SK-N-SH (cell line): ENCODE measurements at regions not wholly inside any gene's neighbourhood (a gene's known extent, or its start where the extent isn't known, plus 50 kb on each side); places are given as distances from the start of the nearest gene placed in this dataset.

ENCODE experiments used
- JUND ChIP-seq: IDR thresholded peaks from 2 replicates; pipeline ENCODE4 v1.4.0; 2012
- RAD21 ChIP-seq: IDR thresholded peaks from 2 replicates; pipeline ENCODE4 v1.6.1; 2012; ENCODE audit warnings: mild to moderate bottlenecking, low read length
- SIN3A ChIP-seq: IDR thresholded peaks from 2 replicates; pipeline ENCODE4 v1.6.1; 2012; ENCODE audit warnings: low read depth, mild to moderate bottlenecking, low read length, moderate library complexity, borderline replicate concordance
- TEAD4 ChIP-seq: IDR thresholded peaks from 2 replicates; pipeline ENCODE4 v1.4.0; 2012; ENCODE audit warnings: mild to moderate bottlenecking, borderline replicate concordance; ENCODE audit not compliant: insufficient read depth
- TF ChIP-seq, protein P1 (sequence below): fragments of 200-600 bp; sonication (generic); IDR thresholded peaks from 2 replicates; pipeline ENCODE4 v1.6.1; 2017; ENCODE audit warnings: antibody characterized with exemption, mild to moderate bottlenecking, moderate library complexity
- TF ChIP-seq, protein P2 (sequence below): IDR thresholded peaks from 2 replicates; pipeline ENCODE4 v1.4.0; 2012; ENCODE audit warnings: low read depth
- TF ChIP-seq, protein P3 (sequence below): fragments of 150-350 bp; IDR thresholded peaks from 2 replicates; pipeline ENCODE4 v1.6.1; 2017; ENCODE audit warnings: antibody characterized with exemption, low read length, low read depth, borderline replicate concordance
- TF ChIP-seq, protein P4 (sequence below): IDR thresholded peaks from 2 replicates; pipeline ENCODE4 v1.6.1; 2012; ENCODE audit warnings: mild to moderate bottlenecking, low read depth, low read length, moderate library complexity

- TF ChIP-seq, protein P1, sequence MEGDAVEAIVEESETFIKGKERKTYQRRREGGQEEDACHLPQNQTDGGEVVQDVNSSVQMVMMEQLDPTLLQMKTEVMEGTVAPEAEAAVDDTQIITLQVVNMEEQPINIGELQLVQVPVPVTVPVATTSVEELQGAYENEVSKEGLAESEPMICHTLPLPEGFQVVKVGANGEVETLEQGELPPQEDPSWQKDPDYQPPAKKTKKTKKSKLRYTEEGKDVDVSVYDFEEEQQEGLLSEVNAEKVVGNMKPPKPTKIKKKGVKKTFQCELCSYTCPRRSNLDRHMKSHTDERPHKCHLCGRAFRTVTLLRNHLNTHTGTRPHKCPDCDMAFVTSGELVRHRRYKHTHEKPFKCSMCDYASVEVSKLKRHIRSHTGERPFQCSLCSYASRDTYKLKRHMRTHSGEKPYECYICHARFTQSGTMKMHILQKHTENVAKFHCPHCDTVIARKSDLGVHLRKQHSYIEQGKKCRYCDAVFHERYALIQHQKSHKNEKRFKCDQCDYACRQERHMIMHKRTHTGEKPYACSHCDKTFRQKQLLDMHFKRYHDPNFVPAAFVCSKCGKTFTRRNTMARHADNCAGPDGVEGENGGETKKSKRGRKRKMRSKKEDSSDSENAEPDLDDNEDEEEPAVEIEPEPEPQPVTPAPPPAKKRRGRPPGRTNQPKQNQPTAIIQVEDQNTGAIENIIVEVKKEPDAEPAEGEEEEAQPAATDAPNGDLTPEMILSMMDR, result no peak
- TF ChIP-seq, protein P2, sequence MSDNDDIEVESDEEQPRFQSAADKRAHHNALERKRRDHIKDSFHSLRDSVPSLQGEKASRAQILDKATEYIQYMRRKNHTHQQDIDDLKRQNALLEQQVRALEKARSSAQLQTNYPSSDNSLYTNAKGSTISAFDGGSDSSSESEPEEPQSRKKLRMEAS, result no peak
- TF ChIP-seq RAD21 (no peak), SIN3A (no peak), JUND (no peak), TEAD4 (no peak)
- TF ChIP-seq, protein P3, sequence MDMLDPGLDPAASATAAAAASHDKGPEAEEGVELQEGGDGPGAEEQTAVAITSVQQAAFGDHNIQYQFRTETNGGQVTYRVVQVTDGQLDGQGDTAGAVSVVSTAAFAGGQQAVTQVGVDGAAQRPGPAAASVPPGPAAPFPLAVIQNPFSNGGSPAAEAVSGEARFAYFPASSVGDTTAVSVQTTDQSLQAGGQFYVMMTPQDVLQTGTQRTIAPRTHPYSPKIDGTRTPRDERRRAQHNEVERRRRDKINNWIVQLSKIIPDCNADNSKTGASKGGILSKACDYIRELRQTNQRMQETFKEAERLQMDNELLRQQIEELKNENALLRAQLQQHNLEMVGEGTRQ, result no peak
- TF ChIP-seq, protein P4, sequence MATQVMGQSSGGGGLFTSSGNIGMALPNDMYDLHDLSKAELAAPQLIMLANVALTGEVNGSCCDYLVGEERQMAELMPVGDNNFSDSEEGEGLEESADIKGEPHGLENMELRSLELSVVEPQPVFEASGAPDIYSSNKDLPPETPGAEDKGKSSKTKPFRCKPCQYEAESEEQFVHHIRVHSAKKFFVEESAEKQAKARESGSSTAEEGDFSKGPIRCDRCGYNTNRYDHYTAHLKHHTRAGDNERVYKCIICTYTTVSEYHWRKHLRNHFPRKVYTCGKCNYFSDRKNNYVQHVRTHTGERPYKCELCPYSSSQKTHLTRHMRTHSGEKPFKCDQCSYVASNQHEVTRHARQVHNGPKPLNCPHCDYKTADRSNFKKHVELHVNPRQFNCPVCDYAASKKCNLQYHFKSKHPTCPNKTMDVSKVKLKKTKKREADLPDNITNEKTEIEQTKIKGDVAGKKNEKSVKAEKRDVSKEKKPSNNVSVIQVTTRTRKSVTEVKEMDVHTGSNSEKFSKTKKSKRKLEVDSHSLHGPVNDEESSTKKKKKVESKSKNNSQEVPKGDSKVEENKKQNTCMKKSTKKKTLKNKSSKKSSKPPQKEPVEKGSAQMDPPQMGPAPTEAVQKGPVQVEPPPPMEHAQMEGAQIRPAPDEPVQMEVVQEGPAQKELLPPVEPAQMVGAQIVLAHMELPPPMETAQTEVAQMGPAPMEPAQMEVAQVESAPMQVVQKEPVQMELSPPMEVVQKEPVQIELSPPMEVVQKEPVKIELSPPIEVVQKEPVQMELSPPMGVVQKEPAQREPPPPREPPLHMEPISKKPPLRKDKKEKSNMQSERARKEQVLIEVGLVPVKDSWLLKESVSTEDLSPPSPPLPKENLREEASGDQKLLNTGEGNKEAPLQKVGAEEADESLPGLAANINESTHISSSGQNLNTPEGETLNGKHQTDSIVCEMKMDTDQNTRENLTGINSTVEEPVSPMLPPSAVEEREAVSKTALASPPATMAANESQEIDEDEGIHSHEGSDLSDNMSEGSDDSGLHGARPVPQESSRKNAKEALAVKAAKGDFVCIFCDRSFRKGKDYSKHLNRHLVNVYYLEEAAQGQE, result no peak
Measured at GRCh38 chr22:22827187-22827939, 60.3 kb upstream of the IGLL5 start.
